Body of pancreas (tissue), 4 donors: ENCODE measurements at regions not wholly inside any gene's neighbourhood (a gene's known extent, or its start where the extent isn't known, plus 50 kb on each side); places are given as distances from the start of the nearest gene placed in this dataset.
A peak's percentile ranks its signal among the peaks of the same experiment; 100 is the strongest.

Source experiments
- ATAC-seq: fragments of 150-250 bp; one replicate; pipeline ENCODE4 v1.9.1; 2016
- DNase-seq, 4 donors: peaks; one replicate each; pipeline ENCODE4 v3.0.0-alpha.2; 2019
- H3K27ac ChIP-seq, 4 donors: fragments of 200-600 bp; sonication (generic); 1 replicate in 3 of 4; 2 replicates in 1 of 4; pipeline versions ENCODE4 v1.5.1 to v1.6.1; 2016 to 2019; ENCODE audit warnings: mild to moderate bottlenecking in 1 of 4, mixed read lengths in 1 of 4, moderate library complexity in 1 of 4
- H3K27me3 ChIP-seq, 2 donors: fragments of 200-600 bp; sonication (generic); one replicate each; pipeline ENCODE4 v1.6.0; 2016; ENCODE audit warnings: mild to moderate bottlenecking in 1 of 2
- H3K36me3 ChIP-seq, 2 donors: fragments of 200-600 bp; sonication (generic); replicated peaks in 1 of 2; 2 replicates each; pipeline ENCODE4 v1.5.1; 2016; ENCODE audit warnings: low read depth in 2 of 2; ENCODE audit not compliant: insufficient read depth in 1 of 2
- H3K4me1 ChIP-seq: fragments of 200-600 bp; sonication (generic); one replicate; pipeline ENCODE4 v1.6.0; 2016
- H3K4me3 ChIP-seq, 2 donors: fragments of 200-600 bp; sonication (generic); 1 replicate in 1 of 2; 2 replicates in 1 of 2; pipeline ENCODE4 v1.5.1; 2016 to 2019
- H3K9me3 ChIP-seq, 3 donors: fragments of 200-600 bp; sonication (generic); 1 replicate in 2 of 3; 2 replicates in 1 of 3; pipeline ENCODE4 v1.5.1; 2016
- POLR2A ChIP-seq, 3 donors: fragments of 450-650 bp; IDR thresholded peaks; one replicate each; pipeline ENCODE4 v1.6.1; 2016; ENCODE audit warnings: antibody characterized with exemption in 3 of 3, mild to moderate bottlenecking in 2 of 3
- WGBS, 2 donors: methylation state at CpG; one replicate each; pipeline ENCODE4 v1.1.5; 2017; 5-methylcytosine and 5-hydroxymethylcytosine counted together
- intact Hi-C: fragments of 100-400 bp; cut with DNase I; formaldehyde crosslinking; loops from one replicate; pipeline ENCODE4 v1.15.1; 2023
- TF ChIP-seq, protein P1 (sequence below), 7 experiments: fragments of 450-650 bp in 4 of 7; fragments of 200-600 bp in 3 of 7; sonication (generic) in 3 of 7; IDR thresholded peaks; one replicate each; pipeline ENCODE4 v1.5.1; 2016 to 2019; ENCODE audit warnings: antibody characterized with exemption in 7 of 7

DNA sequence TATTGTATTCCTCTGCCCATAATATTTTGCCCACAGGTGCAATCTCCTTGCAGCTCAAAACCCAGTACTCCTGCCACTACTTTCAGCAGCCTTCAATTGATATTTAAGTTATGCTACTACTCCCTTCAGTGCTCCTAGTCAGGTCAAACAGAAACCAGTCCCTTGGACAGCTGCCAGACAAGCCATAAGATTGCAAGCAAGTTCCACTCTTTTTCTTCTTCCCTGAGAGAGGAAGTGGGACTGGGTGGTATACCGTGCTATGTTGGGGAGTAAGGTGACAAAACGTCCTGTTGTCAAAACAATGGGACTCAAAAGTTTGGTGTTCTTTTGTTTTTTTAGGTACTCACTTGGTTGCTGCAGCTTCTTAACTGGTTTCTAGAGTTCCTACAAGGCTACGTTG is 63.1 kb upstream of the FRY start:
- 55 to 62% methylated on average over 3 of the region's 3 CpGs for WGBS, 2 donors
- ATAC-seq (no peak), DNase-seq (peak; percentile 39 to 68 (median 64))
- H3K4me3 ChIP-seq = no peak overlapping the region
- H3K27ac ChIP-seq = no peak overlapping the region
- H3K36me3 ChIP-seq = no peaks in the 10 kb centered on the region
- intact Hi-C loops = no loop called here
- no peak for TF ChIP-seq POLR2A (IDR thresholded peaks at IDR 0.05)
- TF ChIP-seq, protein P1, sequence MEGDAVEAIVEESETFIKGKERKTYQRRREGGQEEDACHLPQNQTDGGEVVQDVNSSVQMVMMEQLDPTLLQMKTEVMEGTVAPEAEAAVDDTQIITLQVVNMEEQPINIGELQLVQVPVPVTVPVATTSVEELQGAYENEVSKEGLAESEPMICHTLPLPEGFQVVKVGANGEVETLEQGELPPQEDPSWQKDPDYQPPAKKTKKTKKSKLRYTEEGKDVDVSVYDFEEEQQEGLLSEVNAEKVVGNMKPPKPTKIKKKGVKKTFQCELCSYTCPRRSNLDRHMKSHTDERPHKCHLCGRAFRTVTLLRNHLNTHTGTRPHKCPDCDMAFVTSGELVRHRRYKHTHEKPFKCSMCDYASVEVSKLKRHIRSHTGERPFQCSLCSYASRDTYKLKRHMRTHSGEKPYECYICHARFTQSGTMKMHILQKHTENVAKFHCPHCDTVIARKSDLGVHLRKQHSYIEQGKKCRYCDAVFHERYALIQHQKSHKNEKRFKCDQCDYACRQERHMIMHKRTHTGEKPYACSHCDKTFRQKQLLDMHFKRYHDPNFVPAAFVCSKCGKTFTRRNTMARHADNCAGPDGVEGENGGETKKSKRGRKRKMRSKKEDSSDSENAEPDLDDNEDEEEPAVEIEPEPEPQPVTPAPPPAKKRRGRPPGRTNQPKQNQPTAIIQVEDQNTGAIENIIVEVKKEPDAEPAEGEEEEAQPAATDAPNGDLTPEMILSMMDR (IDR thresholded peaks at IDR 0.05) = no peak
- H3K4me1 ChIP-seq = peaks cover 27% of the 10 kb centered on the region
- H3K9me3 ChIP-seq = no peaks in the 10 kb centered on the region
- no peaks in the 10 kb centered on the region for H3K27me3 ChIP-seq

DNA sequence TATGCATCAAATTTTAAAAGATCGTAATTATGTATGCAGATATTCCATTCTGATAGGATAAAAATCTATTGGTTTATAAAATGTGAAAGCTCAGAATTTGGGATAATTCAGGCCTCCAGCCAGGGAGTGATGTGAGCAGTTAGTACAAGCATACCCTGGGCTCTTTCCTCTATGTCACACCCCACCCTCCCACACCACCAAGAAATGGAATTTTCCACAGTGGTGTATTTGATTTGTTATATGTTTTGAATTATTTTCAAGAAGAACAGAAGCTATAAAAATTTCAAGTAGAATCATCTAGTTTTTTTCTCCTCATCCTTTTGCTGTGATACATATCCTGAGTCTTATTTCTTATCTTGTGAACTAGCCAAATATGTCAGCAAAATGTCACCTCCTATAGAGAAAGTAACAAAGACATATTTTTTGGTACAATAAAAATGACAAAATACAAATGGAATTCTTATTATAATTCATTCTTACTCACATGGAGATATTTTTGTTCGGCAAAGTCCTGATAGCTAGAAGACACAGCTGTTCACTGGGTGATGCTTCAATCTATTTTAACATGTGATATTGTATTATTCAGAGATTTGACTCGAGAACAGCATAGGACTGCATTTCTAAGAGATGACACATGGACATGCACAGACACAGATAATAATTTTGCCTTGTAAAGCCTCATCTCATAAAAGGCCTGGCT is 61.2 kb upstream of the FRY start:
- H3K4me3 ChIP-seq = no peak overlapping the region
- H3K4me1 ChIP-seq = peaks cover 18% of the 10 kb centered on the region
- H3K36me3 ChIP-seq = no peaks in the 10 kb centered on the region
- ATAC-seq = no peak
- H3K9me3 ChIP-seq = no peaks in the 10 kb centered on the region
- no peak for DNase-seq
- no peak for TF ChIP-seq POLR2A (IDR thresholded peaks at IDR 0.05)
- TF ChIP-seq, protein P1 (IDR thresholded peaks at IDR 0.05) = no peak
- 55 to 59% methylated on average over 3 of the region's 3 CpGs for WGBS, 2 donors
- no peak overlapping the region for H3K27ac ChIP-seq
- intact Hi-C loops = no loop called here
- H3K27me3 ChIP-seq = no peaks in the 10 kb centered on the region

DNA sequence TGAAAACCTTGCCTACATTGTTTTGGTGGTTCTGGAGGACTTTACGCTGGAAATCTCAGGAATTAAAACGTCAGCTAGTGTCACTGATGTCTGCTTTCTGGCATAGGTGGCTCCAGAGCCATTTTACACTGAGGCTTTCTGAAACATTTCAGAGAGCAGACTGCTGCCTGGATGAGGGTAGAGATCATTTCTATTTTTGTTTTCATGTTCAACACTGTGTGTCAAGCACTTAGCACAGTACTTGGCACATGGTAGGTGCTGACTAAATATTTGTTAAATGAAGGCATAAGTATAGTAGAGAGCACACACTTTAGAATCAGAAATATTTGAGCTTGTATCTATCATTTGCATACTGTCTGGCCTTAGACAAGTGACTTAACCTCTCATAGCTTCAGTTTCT is 59.1 kb upstream of the FRY start:
- H3K4me3 ChIP-seq = no peak overlapping the region
- intact Hi-C loops = no loop called here
- ATAC-seq = no peak
- H3K27ac ChIP-seq = no peak overlapping the region
- DNase-seq = no peak
- peaks cover 8% of the 10 kb centered on the region for H3K4me1 ChIP-seq
- H3K36me3 ChIP-seq = no peaks in the 10 kb centered on the region
- no peaks in the 10 kb centered on the region for H3K27me3 ChIP-seq
- 91 to 93% methylated on average over 2 of the region's 2 CpGs for WGBS, 2 donors
- no peaks in the 10 kb centered on the region for H3K9me3 ChIP-seq
- TF ChIP-seq, protein P1 (IDR thresholded peaks at IDR 0.05) = no peak
- no peak for TF ChIP-seq POLR2A (IDR thresholded peaks at IDR 0.05)

DNA sequence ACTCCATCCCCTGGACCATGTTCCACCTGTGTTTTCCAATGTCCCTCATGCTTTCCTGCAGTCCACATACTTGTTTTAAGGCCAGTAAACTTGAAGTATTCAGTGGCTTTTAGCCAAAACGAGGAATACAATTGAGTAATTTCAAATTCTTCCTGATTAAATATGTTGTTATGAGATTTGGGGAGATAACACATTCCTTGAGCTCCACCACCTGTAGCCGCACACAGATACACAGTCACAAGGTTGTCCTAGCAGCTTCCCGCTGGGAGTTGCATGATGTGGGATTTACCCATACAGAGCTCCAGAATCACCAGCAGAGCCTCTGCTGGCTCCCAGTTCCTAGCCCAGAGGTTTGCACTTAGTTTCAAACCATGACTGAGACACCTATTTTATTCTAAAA is 53.6 kb upstream of the FRY start:
- Histone ChIP-seq H3K9me3 (no peaks in the 10 kb centered on the region), H3K36me3 (no peaks in the 10 kb centered on the region), H3K4me3 (no peak overlapping the region), H3K4me1 (peaks cover 10% of the 10 kb centered on the region), H3K27me3 (no peaks in the 10 kb centered on the region), H3K27ac (peak overlapping the region in 1 of 4 donors; percentile 29)
- 60% methylated on average over 3 of the region's 3 CpGs for WGBS, 2 donors
- TF ChIP-seq, protein P1 (IDR thresholded peaks at IDR 0.05) = no peak
- TF ChIP-seq POLR2A (IDR thresholded peaks at IDR 0.05) = no peak
- DNase-seq (peak in 1 of 4 donors; percentile 22), ATAC-seq (peak; percentile 53)
- intact Hi-C loops = no loop called here

DNA sequence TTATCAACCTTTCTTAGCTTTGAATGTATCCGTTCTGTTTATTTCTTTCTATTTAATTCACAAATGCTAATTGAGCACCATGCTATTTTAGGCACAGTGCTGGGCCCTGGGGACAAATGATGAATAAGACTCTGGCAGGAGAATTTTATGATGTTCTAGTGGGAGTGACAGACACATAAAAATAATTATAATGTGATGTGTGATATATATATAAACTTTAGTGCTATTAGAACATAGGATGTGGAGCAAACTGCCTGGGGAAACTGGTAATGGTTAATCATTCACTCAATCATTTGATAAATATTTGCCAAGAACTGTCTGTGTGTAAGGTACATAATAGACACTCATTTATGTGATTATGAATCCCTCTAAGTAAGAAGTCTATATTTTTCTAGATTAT is 50.7 kb upstream of the FRY start:
- H3K4me1 ChIP-seq = peaks cover 14% of the 10 kb centered on the region
- ATAC-seq = no peak
- TF ChIP-seq POLR2A (IDR thresholded peaks at IDR 0.05) = no peak
- TF ChIP-seq, protein P1 (IDR thresholded peaks at IDR 0.05) = no peak
- intact Hi-C loops = no loop called here
- no peak overlapping the region for H3K4me3 ChIP-seq
- H3K27me3 ChIP-seq = no peaks in the 10 kb centered on the region
- no peak overlapping the region for H3K27ac ChIP-seq
- H3K36me3 ChIP-seq = no peaks in the 10 kb centered on the region
- 68 to 73% methylated on average over 1 of the region's 1 CpG for WGBS, 2 donors
- DNase-seq = no peak
- no peaks in the 10 kb centered on the region for H3K9me3 ChIP-seq
